HG03354 (cell line): ENCODE measurements at regions not wholly inside any gene's neighbourhood (a gene's known extent, or its start where the extent isn't known, plus 50 kb on each side); places are given as distances from the start of the nearest gene placed in this dataset.
"Not testable (repeated sequence)": the region's sequence is repeated elsewhere in the genome, so short reads cannot be mapped to it uniquely, and the experiment has no call there.

ENCODE experiments used
- ATAC-seq: cut with Tn5 transposase; IDR thresholded peaks from one replicate; pipeline ENCODE4 v1.9.1; 2021; ENCODE audit warnings: mild to moderate bottlenecking; ENCODE audit not compliant: unreplicated experiment, poor library complexity, severe bottlenecking

GRCh38 chr16:7278636-7279035, 54.0 kb upstream of the RBFOX1 start:
- ATAC-seq = no peak

- ATAC-seq = no peak
Measured at GRCh38 chr16:7272567-7273158, 60.0 kb upstream of the RBFOX1 start.

DNA sequence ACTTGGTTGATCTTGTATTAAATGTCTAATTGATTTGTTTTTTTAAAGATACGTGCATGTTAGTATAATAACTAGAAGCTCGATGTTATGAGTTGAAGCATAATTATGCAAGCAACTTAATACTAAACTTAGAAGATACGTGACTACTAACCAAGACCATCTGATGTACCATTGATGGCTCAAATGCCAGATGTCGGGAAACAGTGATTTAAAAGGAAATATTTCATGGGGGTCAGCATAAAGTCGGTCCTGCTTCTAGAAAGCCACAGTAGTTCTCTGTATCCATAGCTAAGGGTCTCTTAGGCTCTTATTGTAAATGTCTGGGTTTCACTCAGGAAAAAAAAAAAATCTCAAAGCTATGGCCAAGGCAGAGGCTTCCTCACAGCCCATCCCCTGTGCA, 61.2 kb upstream of the RBFOX1 start:
- no peak for ATAC-seq

DNA sequence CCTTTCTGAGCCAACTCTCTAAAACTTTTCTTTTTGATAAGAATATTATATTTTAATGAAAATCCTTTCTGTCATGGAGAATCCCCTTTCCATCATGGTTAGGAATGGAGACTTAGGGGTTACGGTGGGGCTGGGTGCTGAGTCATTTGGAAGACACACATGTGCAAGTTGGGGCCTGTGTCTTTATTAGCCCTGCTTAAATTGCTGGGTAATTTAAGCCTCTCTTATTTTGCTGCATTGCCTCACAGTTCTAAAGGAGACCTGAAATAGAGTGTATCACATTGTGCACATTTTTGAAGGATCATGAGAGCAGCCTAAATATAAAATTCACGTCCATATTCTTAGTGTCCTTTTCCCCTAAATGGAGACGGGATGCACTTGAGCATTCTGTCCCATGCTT, 61.8 kb upstream of the RBFOX1 start:
- ATAC-seq = no peak

DNA sequence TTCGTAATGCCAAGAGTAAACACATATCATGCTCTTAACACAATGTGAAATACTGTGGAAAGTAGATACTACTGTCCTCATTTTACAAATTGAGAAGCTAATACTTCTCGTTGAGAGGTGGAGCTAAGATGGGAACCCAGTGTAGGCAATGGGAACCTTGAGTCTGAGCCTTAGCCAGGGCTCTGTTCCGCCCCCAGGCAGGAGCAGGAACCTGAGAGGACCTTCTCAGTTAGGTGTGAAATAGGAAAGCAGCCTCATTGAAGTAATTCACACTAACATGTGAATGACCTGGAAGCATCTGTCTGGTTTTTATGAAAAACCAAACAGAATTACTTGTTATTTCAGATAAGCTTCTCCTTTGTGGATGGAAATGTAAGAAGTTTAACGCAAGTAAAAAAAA, 62.6 kb upstream of the RBFOX1 start:
- no peak for ATAC-seq

DNA sequence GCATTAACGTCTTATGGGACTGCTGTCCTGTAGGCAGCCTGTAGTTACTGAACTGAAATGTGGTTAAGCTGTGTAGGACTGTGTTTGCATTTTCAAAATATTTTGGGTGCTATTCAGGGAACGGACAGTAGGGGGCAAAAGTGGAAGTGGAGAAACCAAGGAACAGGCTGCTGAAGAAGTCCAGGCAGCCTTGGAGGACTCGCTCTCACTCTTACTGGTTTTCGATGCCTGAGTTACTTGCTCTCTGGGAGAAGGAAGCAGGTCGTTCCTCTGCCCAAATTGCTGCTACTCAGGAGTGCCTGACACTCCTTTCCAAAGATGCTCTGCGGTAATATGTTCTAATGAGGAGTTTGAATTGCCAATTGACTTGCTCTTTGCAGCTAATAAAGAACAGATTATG, 64.5 kb upstream of the RBFOX1 start:
- ATAC-seq = no peak

- no peak for ATAC-seq
Measured at GRCh38 chr16:7257016-7257415, 75.6 kb upstream of the RBFOX1 start.

- no peak for ATAC-seq
Measured at GRCh38 chr16:7246578-7246977, 86.1 kb upstream of the RBFOX1 start.

GRCh38 chr16:7239547-7239946, 93.1 kb upstream of the RBFOX1 start:
- ATAC-seq = no peak

GRCh38 chr16:7236824-7237410, 95.7 kb upstream of the RBFOX1 start:
- no peak for ATAC-seq

DNA sequence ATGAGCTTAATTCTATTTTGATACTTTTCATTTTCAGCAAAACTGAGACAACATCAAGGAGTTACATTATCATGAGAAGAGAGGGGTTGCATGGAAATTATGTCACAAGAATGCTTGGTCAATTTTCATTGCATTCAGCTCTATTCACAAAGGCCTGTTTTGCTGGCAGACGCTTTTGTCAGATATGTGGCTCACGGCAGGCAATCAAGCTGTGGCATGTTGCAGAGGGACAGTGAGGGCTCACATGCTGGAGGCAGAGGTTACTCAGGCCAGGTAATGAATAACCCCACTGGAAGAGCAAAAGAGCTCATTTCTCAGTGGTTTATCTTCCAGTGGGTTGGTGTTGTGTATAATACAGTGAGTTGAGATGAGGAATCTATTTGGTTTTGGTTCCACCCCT, 98.7 kb upstream of the RBFOX1 start:
- no peak for ATAC-seq

DNA sequence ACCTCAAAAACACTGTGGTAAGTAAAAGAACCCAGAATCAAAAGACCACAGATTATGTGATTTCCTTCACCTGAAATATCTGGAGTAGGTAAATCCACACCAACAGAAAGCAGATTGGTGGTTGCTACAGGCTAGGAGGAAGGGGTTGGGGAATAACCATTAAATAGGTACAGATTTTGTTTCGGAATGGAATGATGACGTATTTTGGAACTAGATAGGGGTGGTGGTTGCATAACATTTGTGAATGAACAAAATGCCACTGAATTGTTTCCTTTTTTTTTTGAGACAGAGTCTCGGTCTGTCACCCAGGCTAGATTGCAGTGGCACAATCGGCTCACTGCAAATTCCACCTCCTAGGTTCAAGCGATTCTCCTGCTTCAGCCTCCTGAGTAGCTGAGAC, 100.9 kb upstream of the RBFOX1 start:
- no peak for ATAC-seq

DNA sequence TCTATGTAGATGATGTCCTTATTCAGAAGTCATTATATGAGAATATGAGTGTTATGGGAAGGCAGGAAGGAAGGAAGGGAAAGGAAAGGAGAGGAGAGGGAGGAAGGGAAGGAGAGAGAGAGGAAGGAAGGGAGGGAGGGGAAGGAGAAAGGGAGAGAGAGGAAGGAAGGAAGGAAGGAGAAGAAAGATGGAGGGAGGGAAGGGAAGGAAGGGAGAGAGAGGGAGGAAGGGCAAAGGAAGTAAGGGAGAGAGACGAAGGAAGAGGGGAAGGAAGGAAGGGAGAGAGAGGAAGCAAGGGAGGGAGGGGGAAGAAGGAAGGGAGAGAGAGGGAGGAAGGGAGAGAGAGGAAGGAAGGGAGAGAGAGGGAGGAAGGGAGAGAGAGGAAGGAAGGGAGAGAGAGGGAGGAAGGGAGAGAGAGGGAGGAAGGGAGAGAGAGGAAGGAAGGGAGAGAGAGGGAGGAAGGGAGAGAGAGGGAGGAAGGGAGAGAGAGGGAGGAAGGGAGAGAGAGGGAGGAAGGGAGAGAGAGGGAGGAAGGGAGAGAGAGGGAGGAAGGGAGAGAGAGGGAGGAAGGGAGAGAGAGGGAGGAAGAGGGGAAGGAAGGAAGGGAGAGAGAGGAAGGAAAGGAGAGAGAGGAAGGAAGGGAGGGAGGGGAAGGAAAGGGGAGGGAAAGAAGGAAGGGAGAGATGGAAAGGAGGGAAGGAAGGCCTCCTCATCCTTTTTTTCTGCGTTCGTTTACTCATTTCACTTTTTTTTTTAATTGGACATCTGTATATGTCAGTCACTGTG, 103.0 kb upstream of the RBFOX1 start:
- not testable (repeated sequence) for ATAC-seq

DNA sequence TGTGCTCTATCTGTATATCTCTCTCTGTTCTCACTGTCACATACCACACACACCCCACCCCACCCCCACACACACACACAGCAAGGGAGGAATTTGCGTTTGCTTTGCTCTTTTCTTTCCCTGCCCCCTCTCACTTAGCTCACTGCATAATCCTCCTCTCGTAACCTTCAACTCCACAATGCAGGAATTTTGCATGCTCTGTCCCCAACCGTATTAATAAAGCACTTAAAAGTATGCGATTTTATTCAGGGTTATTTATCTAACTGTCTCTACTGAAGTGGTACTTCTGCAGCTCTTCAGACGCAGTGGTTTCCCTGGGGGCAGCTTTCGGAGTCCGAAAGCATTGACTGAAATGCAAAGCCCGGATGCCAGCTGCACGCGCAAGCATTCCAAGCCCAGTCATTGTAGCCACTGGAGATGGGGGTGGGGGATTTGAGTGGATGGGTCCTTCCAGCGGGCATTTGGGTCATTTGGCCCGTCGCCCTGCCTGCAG, 105.4 kb upstream of the RBFOX1 start:
- no peak for ATAC-seq

DNA sequence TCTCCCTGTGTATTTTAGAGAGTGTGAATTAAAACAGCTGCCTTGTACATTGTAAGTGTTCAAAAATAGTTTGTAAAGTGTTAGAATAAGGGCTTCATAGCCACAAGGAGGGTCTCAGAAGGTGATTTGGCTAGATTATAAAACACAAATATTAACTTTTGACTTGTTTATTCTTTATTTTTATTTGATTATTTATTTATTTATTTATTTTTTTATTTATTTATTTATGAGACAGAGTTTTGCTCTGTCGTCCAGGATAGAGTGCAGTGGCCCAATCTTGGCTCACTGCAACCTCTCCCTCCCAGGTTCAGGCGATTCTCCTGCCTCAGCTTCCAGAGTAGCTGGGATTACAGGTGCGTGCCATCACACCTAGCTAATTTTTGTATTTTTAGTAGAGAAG, 111.5 kb upstream of the RBFOX1 start:
- ATAC-seq = no peak

DNA sequence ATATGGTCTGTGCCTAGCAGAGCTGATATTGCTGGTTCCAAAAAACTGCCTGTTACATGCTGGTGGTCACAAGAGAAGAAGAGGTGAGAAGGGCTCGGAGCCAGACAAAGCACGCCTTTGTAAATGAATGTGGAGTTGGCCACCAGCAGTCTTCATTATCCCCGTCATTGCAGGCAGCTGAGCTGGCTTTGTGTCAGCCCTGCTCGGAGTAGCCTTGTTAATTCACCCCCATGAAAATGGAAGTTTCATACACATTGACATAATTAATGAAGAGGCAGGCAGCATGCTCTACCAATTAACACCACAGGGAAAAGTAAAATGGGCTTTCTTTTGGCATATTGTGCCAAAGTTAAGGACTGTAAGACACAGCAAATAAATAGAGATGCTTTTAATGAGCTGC, 113.7 kb upstream of the RBFOX1 start:
- no peak for ATAC-seq

DNA sequence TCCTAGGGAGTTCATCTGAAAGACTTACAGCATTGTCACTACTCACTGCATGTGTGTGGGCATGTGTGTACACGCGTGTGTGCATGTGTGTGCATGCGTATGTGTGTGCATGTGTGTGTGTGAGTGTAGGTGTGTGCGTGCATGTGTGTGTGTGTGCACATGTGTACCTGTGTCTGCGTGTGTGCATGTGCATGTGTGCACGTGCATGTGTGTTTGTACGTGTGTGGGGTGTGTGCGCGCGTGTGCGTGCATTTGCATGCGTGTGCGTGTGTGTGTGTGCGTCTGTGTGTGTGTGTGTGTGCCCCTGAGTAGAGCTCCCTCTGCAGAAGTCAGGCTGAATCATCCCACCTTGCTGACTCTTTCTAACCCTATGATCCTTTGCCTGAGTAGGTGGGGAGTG, 114.8 kb upstream of the RBFOX1 start:
- ATAC-seq = no peak

DNA sequence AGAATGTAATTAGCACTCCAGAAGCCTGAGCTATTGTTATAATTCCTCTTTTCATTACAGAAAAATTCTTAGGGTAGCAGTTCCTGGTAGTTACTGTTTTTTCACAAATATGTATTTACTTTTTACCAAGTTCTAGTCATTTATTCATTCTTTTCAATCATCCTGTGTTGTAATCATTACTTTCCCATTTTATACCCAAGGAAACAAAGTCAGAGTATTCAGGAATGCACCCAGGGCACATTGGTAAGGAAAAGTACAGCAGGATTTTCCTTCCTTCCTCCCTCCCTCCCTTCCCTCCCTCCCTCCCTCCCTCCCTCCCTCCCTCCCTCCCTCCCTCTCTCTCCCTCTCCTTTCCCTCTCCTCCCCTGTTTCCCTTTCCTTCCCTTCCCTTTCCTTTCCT, 115.9 kb upstream of the RBFOX1 start:
- ATAC-seq = no peak

DNA sequence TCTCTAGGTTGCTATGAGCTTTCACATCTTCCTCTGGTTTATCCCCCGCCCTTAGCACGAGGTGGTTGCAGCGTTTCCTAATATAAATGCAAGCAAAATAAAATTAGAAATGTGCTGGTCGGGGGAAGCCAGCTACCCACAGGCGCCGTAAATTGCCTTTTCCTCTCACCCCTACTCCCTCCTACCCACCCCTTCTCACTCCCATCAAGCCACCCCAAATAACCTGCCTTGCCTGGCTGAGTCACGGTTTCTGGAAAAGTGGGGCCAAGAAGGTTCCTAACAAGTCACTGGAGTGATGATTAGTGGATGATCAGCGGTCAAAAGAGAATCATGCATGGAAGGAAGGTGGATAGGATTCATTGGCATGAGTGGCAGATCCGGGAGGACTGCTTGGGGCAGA, 120.9 kb upstream of the RBFOX1 start:
- no peak for ATAC-seq

DNA sequence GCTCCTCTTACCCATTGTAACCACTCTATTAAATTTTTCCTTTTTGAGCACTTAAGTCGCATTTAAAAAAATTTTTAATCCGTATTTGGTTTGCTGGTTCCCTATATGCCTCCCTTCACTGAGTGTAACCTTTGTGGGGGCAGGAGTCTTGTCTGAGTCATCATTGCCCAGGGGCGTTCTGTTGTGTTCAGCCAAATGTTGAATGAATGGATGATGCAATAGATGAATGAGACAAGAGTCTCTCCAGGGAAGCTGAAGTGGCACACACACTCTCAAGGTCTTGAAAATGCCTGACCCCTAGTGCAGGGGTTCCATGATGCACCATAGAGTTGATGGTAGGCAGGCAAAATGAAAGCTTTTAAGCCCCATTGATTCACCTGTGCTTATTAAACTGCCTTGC, 123.0 kb upstream of the RBFOX1 start:
- ATAC-seq = no peak

DNA sequence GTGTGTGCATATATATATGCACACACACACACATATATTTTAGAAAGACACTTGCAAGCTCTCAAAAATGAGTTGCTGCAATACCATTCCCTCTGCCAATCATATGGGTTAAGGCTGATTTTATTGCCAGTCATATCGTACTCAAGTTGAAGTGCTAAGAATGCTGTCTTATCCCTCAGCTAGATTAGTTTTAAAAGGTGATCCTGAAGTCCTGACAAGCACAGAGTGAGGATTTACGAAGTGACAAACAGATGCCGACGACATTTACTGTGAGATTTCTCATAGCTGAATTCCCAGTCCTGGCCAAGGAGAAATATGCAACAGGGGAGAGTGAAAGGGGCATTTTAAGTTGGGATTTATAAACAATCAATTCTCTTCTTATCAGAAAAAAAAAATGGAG, 126.2 kb upstream of the RBFOX1 start:
- ATAC-seq = no peak
